Psoas muscle (tissue), 7 donors: ENCODE measurements at regions not wholly inside any gene's neighbourhood (a gene's known extent, or its start where the extent isn't known, plus 50 kb on each side); places are given as distances from the start of the nearest gene placed in this dataset.

ENCODE experiments used
- ATAC-seq, 4 donors: fragments of 200-7000 bp; cut with Tn5 transposase; one replicate each; pipeline ENCODE4 v1.9.1; 2020; ENCODE audit warnings: moderate library complexity in 3 of 4, mild to moderate bottlenecking in 2 of 4
- DNase-seq, 2 donors: peaks; one replicate each; pipeline ENCODE4 v3.0.0-alpha.2; 2020
- H3K27ac ChIP-seq: fragments of 200-600 bp; one replicate; pipeline ENCODE4 v1.8.0; 2022
- H3K27me3 ChIP-seq, 3 donors: fragments of 200-600 bp in 1 of 3; one replicate each; pipeline versions ENCODE4 v1.6.1 to v1.8.0; 2013 to 2022; ENCODE audit warnings: low read length in 2 of 3, mild to moderate bottlenecking in 2 of 3, moderate library complexity in 1 of 3; ENCODE audit not compliant: insufficient read depth in 3 of 3
- H3K36me3 ChIP-seq, 2 donors: fragments of 200-600 bp in 1 of 2; one replicate each; pipeline versions ENCODE4 v1.6.1 to v1.8.0; 2013 to 2022; ENCODE audit warnings: low read depth in 1 of 2, mild to moderate bottlenecking in 1 of 2, moderate library complexity in 1 of 2; ENCODE audit not compliant: insufficient read depth in 1 of 2
- H3K4me1 ChIP-seq: fragments of 200-600 bp; one replicate; pipeline ENCODE4 v1.8.0; 2022
- H3K4me3 ChIP-seq: fragments of 200-600 bp; one replicate; pipeline ENCODE4 v1.8.0; 2022; ENCODE audit warnings: mild to moderate bottlenecking
- H3K9me3 ChIP-seq: fragments of 200-600 bp; one replicate; pipeline ENCODE4 v1.8.0; 2022
- CTCF ChIP-seq: fragments of 200-600 bp; IDR thresholded peaks from one replicate; pipeline ENCODE4 v1.8.0; 2022; ENCODE audit warnings: antibody characterized with exemption
- WGBS, 3 donors: extraction: QIAGEN DNeasy Blood & Tissue Kit; methylation state at CpG; one replicate each; pipeline versions ENCODE4 v1.1.6 to v1.1.7; 2013; 5-methylcytosine and 5-hydroxymethylcytosine counted together
- intact Hi-C, 2 donors: fragments of 100-400 bp; cut with DNase I; formaldehyde crosslinking; loops; one replicate each; pipeline versions ENCODE4 v1.11.0 to v1.14.2; 2022
- donor health status: healthy with polysubstance abuse.
- donor health status: DM: no; HTN: no; CAD: no; lungs with moderate emphysema.
- donor health status: Bipolar disorder and iron deficiency.
- donor health status: healthy.
- donor health status: DM: yes; HTN: yes; CAD: no.
- donor health status: DM: no; HTN: no; CAD: no.
- donor health status: DM: yes; HTN: yes; CAD: no.

- Histone ChIP-seq H3K36me3 (no peaks in the 10 kb centered on the region), H3K4me1 (no peaks in the 10 kb centered on the region), H3K27me3 (peaks cover 0 to 3% (median 0%) of the 10 kb centered on the region in 3 donors), H3K27ac (no peak overlapping the region), H3K9me3 (no peaks in the 10 kb centered on the region), H3K4me3 (no peak overlapping the region)
- TF ChIP-seq CTCF, result no peak
- no peak for ATAC-seq
- intact Hi-C loops, result no loop called here
- WGBS, 3 donors, result 54 to 71% (median 60%) methylated on average over 3 of the region's 3 CpGs
- no peak for DNase-seq
These were observed 223.0 kb upstream of the ZIC3 start for GRCh38 chrX:137342969-137343368.

GRCh38 chrX:137313627-137314026 lies 252.3 kb upstream of the ZIC3 start:
- no peak overlapping the region for H3K27ac ChIP-seq
- WGBS, 3 donors, result 59 to 91% (median 76%) methylated on average over 3 of the region's 3 CpGs
- no peak for DNase-seq
- intact Hi-C loops, result no loop called here
- H3K27me3 ChIP-seq, result no peaks in the 10 kb centered on the region
- no peaks in the 10 kb centered on the region for H3K36me3 ChIP-seq
- no peaks in the 10 kb centered on the region for H3K9me3 ChIP-seq
- no peak for TF ChIP-seq CTCF
- no peak overlapping the region for H3K4me3 ChIP-seq
- H3K4me1 ChIP-seq, result no peaks in the 10 kb centered on the region
- ATAC-seq, result no peak

DNA sequence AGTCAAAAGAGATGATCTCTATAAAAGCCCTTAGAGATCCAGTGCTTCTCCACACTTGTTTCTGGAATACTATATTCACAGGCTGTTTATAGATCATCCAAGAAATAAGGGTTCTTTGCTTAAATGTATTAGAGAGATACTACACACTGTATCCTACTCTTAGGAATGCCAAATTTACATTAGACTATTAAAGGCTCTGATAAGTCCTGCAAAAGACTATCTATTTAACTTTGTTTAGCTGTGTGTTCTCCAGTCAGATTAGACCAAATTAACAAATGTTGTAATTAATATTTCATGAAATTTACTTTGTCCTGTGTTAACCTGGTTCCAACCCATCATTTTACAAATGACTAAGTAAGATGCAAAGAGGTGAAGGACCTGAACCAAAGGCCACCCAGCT lies 260.5 kb upstream of the ZIC3 start:
- Histone ChIP-seq H3K4me1 (no peaks in the 10 kb centered on the region), H3K4me3 (no peak overlapping the region), H3K27ac (no peak overlapping the region), H3K27me3 (peaks cover 0 to 4% (median 0%) of the 10 kb centered on the region in 3 donors), H3K9me3 (no peaks in the 10 kb centered on the region), H3K36me3 (no peaks in the 10 kb centered on the region)
- TF ChIP-seq CTCF, result no peak
- intact Hi-C loops, result no loop called here
- ATAC-seq (no peak), DNase-seq (no peak)

- no peaks in the 10 kb centered on the region for H3K27me3 ChIP-seq
- 66 to 85% (median 77%) methylated on average over 4 of the region's 4 CpGs for WGBS, 3 donors
- H3K4me1 ChIP-seq, result no peaks in the 10 kb centered on the region
- no peak overlapping the region for H3K4me3 ChIP-seq
- TF ChIP-seq CTCF, result no peak
- no peak overlapping the region for H3K27ac ChIP-seq
- DNase-seq (no peak), ATAC-seq (no peak)
- intact Hi-C loops, result no loop called here
- no peaks in the 10 kb centered on the region for H3K36me3 ChIP-seq
- H3K9me3 ChIP-seq, result no peaks in the 10 kb centered on the region
These were observed 263.4 kb upstream of the GPR101 start for GRCh38 chrX:137297167-137297566.

- DNase-seq (no peak), ATAC-seq (no peak)
- no peak overlapping the region for H3K27ac ChIP-seq
- TF ChIP-seq CTCF, result no peak
- H3K27me3 ChIP-seq, result peaks cover 0 to 8% (median 0%) of the 10 kb centered on the region in 3 donors
- WGBS, 3 donors, result 19 to 47% (median 35%) methylated on average over 3 of the region's 3 CpGs
- no peaks in the 10 kb centered on the region for H3K36me3 ChIP-seq
- no peaks in the 10 kb centered on the region for H3K9me3 ChIP-seq
- H3K4me3 ChIP-seq, result no peak overlapping the region
- intact Hi-C loops, result no loop called here
- H3K4me1 ChIP-seq, result no peaks in the 10 kb centered on the region
These were observed 256.2 kb upstream of the GPR101 start for GRCh38 chrX:137290011-137290410.
